ENCODE measurements at regions not wholly inside any gene's neighbourhood (a gene's known extent, or its start where the extent isn't known, plus 50 kb on each side); places are given as distances from the start of the nearest gene placed in this dataset.

DNA sequence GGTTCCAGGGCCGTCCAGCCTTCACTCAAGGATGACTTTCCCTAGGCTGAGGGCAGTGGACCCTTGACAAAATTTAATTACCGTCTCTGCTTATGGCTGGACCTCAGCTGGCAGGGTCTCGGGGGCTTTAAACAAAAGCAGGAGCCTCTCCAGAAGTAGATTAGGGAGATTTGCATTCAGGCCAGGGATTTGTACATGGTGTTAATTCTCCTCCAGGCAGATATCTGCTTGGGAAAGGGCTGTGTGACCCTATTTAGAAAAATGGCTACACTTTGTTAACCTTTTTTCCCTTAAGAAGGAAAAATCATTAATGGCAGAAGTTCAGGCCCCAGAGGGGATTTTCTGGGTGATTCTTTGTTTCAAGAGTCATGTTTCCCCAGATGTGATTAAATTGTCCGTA lies 329.1 kb upstream of the C2CD4B start:
- Mint-ChIP-seq H3K4me3 (no peak overlapping the region), H3K4me1 (ENCODE audit: low read depth) (no peaks in the 10 kb centered on the region), H3K36me3 (ENCODE audit: low read depth) (no peaks in the 10 kb centered on the region), H3K9me3 (no peaks in the 10 kb centered on the region), H3K27ac (no peak overlapping the region), H3K27me3 (peaks cover 4% of the 10 kb centered on the region)
- DNase-seq, result no peak

DNA sequence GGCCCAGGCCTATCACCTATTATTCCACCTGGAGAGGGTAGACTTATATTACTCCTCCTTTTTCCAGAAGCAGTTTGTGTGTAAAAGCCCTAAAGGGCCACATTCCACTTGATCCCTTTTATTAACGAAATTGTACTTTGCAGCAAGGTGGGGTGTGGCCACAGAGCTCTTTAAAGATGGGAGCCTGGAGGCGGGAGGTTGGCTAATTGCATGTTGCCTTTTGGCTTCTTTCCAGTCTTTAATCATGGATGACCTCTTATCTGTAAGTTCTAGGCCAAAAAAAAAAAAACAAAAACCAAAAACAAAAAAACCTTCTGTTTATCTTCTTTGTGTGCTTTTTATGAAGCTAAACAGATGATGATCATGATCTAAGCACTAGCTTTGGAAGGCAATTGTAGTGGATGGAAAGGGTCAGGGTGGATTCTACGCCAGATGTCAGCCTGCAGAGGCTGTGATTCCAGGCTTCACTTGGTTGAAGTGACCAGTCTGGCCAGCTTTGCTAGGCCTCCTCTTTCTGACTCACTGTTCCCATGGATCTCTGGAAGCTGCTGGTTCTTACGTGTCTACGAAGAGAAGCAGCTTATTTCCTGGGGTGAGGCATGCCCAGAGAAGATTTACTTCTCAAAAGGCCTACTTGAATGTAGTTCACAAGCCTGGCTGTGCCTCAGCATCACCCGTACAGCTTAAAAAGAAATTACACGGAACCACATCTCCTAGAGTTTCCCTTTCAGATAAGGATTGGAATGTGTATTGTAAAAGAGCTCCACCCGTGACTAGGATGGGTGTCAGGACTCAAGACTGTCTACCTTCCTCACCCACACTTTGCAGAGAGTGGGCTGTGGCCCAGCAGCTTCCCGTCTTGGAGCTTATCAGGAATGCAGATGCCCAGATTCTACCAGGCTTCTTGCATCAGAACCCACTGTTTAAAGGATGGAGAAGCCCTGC lies 330.9 kb upstream of the C2CD4B start:
- Mint-ChIP-seq H3K27me3 (no peaks in the 10 kb centered on the region), H3K4me1 (ENCODE audit: low read depth) (no peaks in the 10 kb centered on the region)

DNA sequence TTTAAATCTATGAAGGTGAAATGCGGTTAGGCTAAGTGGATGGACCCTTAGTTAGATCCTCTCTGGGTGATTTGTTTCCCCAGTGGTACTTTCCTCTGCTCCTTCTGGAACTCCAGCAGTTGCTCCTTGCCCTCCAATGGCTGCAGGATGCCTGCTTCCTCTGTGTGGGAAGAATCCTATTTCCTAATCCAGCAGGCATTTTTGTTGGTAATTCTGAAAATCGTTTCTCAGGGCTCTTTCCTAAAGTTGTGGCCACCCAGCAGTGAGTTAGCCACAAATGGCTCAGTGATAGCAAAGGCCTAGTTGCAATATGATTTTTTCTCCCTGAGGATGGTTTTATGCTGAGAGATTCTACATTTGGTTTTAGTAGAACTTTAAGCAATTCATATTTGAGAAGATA lies 332.3 kb upstream of the C2CD4B start:
- Mint-ChIP-seq H3K27ac (no peak overlapping the region), H3K4me1 (ENCODE audit: low read depth) (no peaks in the 10 kb centered on the region), H3K9me3 (no peaks in the 10 kb centered on the region), H3K4me3 (no peak overlapping the region), H3K27me3 (no peaks in the 10 kb centered on the region), H3K36me3 (ENCODE audit: low read depth) (no peaks in the 10 kb centered on the region)
- no peak for DNase-seq

More for the DNA sequence above, 330.9 kb upstream of the C2CD4B start:
- H3K4me3 Mint-ChIP-seq, result no peak overlapping the region
- no peak for DNase-seq
- no peak overlapping the region for H3K27ac Mint-ChIP-seq
- H3K9me3 Mint-ChIP-seq, result no peaks in the 10 kb centered on the region
- no peaks in the 10 kb centered on the region for H3K36me3 Mint-ChIP-seq (ENCODE audit: low read depth)

DNA sequence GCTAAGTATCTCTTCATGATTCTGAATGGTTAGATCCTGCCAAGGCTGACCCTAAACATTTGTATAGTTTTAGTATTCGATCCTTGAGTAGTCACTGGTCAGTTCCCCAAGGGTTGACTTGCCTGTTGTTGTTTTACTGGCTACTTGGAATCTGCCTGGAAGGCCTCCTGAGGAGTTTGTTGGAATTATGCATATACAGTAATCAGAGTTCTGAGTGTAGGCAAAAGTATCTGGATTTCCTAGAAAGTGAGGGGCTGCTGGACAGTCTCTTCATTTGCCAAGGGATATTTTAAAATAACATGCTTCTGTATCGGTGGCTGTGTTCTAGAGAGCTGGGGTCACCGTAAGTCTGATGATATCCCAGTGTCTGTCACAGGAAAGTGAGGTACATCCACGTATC lies 333.2 kb upstream of the C2CD4B start:
- H3K4me3 Mint-ChIP-seq, result no peak overlapping the region
- no peak for DNase-seq
- no peaks in the 10 kb centered on the region for H3K9me3 Mint-ChIP-seq
- no peaks in the 10 kb centered on the region for H3K27me3 Mint-ChIP-seq
- no peak overlapping the region for H3K27ac Mint-ChIP-seq
- no peaks in the 10 kb centered on the region for H3K36me3 Mint-ChIP-seq (ENCODE audit: low read depth)
- H3K4me1 Mint-ChIP-seq (ENCODE audit: low read depth), result no peaks in the 10 kb centered on the region

DNA sequence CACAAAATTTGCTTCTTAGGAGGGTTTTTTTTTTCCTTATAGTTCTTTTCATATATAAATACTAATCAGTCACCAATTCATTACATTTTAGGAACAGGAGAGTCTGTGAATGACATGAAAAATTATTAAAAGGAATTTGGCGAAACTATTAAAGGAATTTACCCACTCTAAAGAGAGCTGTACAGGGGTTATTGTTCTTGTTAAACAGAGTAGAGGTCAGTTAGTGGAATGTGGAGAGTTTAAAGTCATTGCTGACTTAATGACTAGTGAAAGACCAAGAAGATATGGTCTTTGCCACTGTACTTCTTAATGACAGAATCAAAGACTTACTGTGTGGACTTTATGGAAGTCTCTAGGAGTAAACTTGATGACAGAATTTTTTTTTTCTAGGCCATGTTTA lies 333.6 kb upstream of the C2CD4B start:
- DNase-seq, result no peak
- Mint-ChIP-seq H3K4me1 (ENCODE audit: low read depth) (no peaks in the 10 kb centered on the region), H3K27me3 (no peaks in the 10 kb centered on the region), H3K36me3 (ENCODE audit: low read depth) (no peaks in the 10 kb centered on the region), H3K9me3 (no peaks in the 10 kb centered on the region), H3K27ac (no peak overlapping the region), H3K4me3 (no peak overlapping the region)

DNA sequence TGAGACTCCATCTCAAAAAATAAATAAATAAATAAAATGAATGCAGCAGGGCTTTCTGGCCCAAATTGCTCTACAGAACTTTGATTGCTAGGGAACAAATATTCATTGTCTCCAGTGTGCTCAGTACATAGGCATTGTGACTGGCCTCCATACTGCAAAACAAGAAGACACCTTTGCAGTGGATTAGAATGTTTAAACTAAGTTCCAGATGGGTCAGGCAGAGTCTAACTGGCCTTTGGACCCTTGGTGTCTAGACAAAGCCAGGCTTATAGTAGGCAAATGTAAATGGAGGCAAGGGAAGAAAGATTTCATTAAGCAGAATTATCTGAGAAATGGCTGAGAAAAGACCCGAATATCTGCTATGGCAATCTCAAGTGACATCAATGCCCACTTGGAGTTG lies 335.2 kb upstream of the C2CD4B start:
- no peaks in the 10 kb centered on the region for H3K9me3 Mint-ChIP-seq
- H3K36me3 Mint-ChIP-seq (ENCODE audit: low read depth), result no peaks in the 10 kb centered on the region
- H3K27me3 Mint-ChIP-seq, result no peaks in the 10 kb centered on the region
- no peaks in the 10 kb centered on the region for H3K4me1 Mint-ChIP-seq (ENCODE audit: low read depth)
- DNase-seq, result no peak
- no peak overlapping the region for H3K4me3 Mint-ChIP-seq
- H3K27ac Mint-ChIP-seq, result no peak overlapping the region

DNA sequence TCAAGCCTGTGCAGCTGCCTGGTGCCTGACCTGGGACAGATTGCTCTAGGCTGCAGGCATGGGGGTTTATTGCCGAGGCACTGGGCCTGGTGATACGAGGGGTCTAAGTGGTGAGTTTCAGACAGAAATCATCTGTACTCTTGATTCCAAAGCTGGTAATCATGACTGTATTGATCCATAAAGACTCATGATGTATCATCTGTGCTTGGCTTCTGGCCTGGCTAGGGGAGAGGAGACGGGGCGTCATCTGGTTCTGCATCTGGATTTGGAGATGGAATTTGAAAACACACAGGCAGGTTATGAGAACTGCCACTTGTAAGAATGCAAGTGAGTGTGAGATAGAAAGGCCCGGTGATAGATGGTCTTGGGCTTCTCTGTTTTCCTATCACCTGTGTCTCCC lies 337.4 kb upstream of the C2CD4B start:
- Mint-ChIP-seq H3K4me3 (no peak overlapping the region), H3K36me3 (ENCODE audit: low read depth) (no peaks in the 10 kb centered on the region), H3K27ac (no peak overlapping the region), H3K4me1 (ENCODE audit: low read depth) (no peaks in the 10 kb centered on the region), H3K9me3 (no peaks in the 10 kb centered on the region), H3K27me3 (peaks cover 6% of the 10 kb centered on the region)
- DNase-seq, result no peak

DNA sequence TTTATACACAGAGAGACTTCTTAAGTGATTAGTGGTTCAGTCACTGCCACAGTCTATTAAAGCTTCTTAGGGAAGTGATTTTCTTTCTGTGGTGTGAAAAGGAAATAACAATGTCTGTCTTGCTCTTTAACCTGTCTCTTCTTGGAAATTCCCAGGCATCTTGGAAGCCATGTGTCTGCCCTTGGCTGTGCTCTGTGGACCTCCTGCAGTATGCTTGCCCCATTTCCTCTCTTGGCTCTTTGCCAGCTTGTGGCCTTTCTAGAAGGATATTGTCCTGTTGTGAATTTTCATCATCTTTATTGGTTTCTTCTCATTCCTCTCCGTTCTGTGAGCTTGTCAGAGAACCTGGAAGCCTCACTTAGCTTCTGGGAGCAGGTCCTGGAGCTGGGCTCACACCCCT lies 338.4 kb upstream of the C2CD4B start:
- Mint-ChIP-seq H3K4me3 (no peak overlapping the region), H3K27ac (no peak overlapping the region), H3K4me1 (ENCODE audit: low read depth) (no peaks in the 10 kb centered on the region), H3K27me3 (peaks cover 8% of the 10 kb centered on the region), H3K36me3 (ENCODE audit: low read depth) (no peaks in the 10 kb centered on the region), H3K9me3 (no peaks in the 10 kb centered on the region)
- no peak for DNase-seq

DNA sequence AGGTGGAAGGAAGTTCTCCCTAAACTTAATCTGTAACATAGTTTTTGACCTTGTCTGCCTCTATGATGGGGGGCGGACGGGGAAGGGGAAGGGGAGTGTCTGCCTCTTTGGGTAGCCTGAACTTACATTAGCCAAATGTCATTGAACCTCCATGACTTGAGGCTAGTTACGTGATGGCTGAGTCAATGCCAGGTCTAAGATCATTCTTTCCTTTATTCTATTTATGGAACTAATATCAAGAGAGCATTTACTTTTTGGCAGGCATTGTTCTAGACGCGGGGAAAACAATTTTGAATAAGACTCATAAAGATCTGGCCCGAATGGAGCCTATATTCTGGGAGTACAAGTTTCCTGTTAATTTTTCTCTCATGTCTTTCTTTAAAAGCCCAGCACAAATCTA lies 340.7 kb upstream of the C2CD4B start:
- peaks cover 14% of the 10 kb centered on the region for H3K27me3 Mint-ChIP-seq
- H3K9me3 Mint-ChIP-seq, result no peaks in the 10 kb centered on the region
- H3K4me1 Mint-ChIP-seq (ENCODE audit: low read depth), result no peaks in the 10 kb centered on the region
- H3K27ac Mint-ChIP-seq, result no peak overlapping the region
- no peak for DNase-seq
- H3K36me3 Mint-ChIP-seq (ENCODE audit: low read depth), result no peaks in the 10 kb centered on the region
- no peak overlapping the region for H3K4me3 Mint-ChIP-seq

DNA sequence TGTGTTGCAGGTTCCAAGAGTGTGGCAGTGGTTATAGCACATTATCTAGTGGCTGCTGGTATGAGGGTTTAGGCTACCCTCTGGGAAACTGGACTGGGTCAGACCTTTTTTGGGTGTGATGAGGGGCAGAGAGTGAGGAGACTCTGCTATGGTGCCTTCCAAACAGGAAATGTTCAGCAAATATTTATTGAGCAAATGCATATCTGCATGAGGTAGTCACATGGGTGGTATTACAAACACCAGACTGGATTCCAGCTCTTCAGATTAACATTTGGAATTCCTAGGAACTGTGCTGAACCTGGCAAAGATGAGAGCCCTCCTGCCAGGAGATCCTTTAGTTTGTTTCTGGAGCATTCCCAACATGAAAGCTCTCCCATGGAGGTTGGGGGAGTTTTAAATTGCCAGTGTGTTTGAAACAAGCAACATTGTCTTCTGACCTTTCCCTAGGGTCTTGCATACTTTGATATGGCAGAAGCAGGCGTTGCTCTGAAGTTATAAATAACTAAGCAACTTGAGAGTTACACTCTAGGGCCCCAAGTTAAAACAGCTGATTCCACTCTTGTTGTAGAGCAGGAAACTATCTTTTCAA lies 341.2 kb upstream of the C2CD4B start:
- no peaks in the 10 kb centered on the region for H3K9me3 Mint-ChIP-seq
- no peaks in the 10 kb centered on the region for H3K4me1 Mint-ChIP-seq (ENCODE audit: low read depth)
- H3K27me3 Mint-ChIP-seq, result peaks cover 20% of the 10 kb centered on the region
- H3K36me3 Mint-ChIP-seq (ENCODE audit: low read depth), result no peaks in the 10 kb centered on the region
- no peak overlapping the region for H3K4me3 Mint-ChIP-seq
- H3K27ac Mint-ChIP-seq, result no peak overlapping the region
- no peak for DNase-seq

DNA sequence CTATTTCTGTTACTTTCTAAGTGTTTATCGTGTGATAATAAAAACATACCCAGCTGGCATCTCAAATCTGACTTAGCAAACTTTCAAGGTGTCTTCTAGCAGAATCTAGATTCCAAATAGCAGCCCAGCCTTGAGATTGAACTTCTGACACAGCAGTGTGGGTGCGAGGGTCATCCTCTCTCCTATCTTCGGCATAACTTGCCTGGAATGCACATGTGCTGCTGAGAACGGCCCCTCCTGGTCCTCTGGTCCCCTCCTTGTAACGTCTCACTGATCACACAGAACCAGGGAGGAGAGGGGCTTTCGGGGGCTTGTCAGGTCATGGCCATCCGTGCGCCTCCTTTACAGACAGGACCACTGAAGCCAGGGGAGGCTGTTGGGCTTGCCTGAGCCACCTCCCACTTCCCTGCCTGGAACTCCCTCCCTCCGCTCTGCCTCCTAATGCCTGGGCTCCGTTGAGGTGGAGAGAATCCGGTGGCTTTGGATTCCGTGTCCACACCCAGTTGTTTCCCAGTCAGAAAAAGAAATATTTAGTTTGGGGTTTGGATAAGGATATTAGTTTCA lies 344.4 kb upstream of the C2CD4B start:
- Mint-ChIP-seq H3K4me1 (ENCODE audit: low read depth) (no peaks in the 10 kb centered on the region), H3K27me3 (peaks cover 37% of the 10 kb centered on the region), H3K36me3 (ENCODE audit: low read depth) (no peaks in the 10 kb centered on the region), H3K27ac (no peak overlapping the region), H3K9me3 (no peaks in the 10 kb centered on the region), H3K4me3 (no peak overlapping the region)
- DNase-seq, result no peak

DNA sequence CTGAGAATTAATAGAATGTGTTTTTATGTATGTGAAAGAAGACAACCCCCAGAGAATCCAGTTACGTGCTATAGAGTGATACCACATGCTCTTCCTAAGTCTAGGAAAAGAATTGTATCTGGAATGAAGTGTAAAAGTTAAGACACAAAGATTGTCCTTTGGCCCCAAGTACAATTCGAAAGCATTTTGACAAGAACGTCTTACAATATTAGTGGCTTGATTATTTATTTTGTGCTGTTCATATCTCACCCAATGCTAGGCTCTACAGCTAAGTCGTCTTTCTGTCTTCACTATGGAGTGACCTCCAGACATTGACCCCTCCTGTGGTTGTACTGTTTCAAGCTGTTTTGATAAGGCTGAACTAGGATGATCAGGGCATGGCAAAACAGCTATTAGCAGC lies 345.7 kb upstream of the C2CD4B start:
- H3K27ac Mint-ChIP-seq, result no peak overlapping the region
- DNase-seq, result no peak
- no peak overlapping the region for H3K4me3 Mint-ChIP-seq
- H3K36me3 Mint-ChIP-seq (ENCODE audit: low read depth), result no peaks in the 10 kb centered on the region
- no peaks in the 10 kb centered on the region for H3K4me1 Mint-ChIP-seq (ENCODE audit: low read depth)
- H3K27me3 Mint-ChIP-seq, result peaks cover 40% of the 10 kb centered on the region
- H3K9me3 Mint-ChIP-seq, result no peaks in the 10 kb centered on the region

DNA sequence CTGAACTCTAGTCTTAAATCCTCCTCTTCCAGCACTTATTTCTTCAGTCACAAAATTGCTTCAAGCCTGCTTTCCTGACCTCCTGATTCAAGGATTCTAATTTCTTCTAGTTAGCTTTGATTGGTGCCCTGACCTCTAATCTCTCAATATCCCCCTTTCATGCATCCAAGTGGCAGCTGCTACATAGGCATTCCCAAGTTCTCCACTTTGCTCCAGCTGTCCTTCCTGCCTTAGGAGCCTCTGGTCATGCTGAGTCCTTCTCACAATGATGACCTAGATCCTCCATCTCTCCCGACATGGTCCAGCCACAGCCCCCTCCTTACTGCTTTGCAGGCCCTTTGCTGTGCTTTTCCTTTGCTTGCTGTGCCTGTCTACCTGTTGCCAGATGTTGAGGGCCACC lies 347.8 kb upstream of the C2CD4B start:
- Mint-ChIP-seq H3K4me1 (ENCODE audit: low read depth) (no peaks in the 10 kb centered on the region), H3K27me3 (peaks cover 46% of the 10 kb centered on the region), H3K36me3 (ENCODE audit: low read depth) (no peaks in the 10 kb centered on the region), H3K4me3 (no peak overlapping the region), H3K27ac (no peak overlapping the region), H3K9me3 (no peaks in the 10 kb centered on the region)
- DNase-seq, result no peak

DNA sequence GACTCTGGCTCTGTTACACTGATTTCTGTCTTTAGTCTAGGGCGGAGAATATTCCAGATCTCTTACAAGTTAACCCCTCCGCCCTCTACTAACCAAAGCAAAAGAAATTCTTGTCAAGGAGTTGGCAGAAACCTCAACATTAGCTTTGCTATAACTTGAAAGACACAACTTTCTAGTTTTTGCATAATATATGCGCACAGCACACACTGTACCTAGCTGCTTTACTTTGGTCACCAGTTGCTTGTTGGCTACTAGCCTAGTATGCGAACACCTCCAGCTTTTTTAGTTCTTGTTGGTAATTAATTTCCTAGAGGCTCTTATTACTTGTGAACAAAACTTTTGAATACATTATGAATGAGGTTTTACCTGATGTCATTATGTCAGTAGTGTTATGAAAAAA lies 348.8 kb upstream of the C2CD4B start:
- Mint-ChIP-seq H3K36me3 (ENCODE audit: low read depth) (no peaks in the 10 kb centered on the region), H3K9me3 (no peaks in the 10 kb centered on the region), H3K4me3 (no peak overlapping the region), H3K4me1 (ENCODE audit: low read depth) (no peaks in the 10 kb centered on the region), H3K27me3 (peaks cover 54% of the 10 kb centered on the region), H3K27ac (no peak overlapping the region)
- no peak for DNase-seq

DNA sequence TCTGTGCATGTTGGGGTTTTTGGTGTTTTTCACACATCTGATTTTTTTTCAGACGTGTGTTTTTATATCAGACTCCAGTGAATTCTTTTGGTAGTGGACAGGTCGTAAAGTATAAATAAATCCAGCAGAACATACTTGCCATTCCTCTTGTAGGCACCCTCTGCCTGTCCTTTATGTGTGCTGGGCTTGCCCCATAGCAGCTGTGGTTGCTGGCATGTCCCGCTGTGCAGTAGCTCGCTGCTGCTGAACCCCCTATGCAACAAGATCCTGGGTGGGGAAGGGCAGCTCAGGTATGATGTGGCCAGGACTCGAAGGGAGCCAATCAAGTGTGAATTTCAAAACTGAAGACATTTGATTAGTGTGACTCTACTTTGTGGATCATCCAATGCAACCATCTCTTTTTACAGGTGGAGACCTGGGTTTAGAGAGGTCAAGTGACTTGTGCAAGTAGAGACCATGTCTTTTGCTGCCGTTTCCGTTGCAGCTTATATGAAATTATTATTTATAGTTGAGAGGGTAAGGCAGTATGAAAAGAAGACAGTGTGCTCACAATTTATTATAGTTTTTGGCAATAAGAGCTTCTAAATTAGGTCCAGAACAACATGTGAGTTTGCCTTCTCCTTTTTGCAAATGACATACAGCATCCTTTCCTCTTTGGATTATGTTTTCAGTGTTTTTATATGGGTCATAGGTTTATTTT lies 350.8 kb upstream of the C2CD4B start:
- H3K9me3 Mint-ChIP-seq, result no peaks in the 10 kb centered on the region
- no peaks in the 10 kb centered on the region for H3K36me3 Mint-ChIP-seq (ENCODE audit: low read depth)
- no peak overlapping the region for H3K4me3 Mint-ChIP-seq
- H3K27ac Mint-ChIP-seq, result no peak overlapping the region
- peaks cover 60% of the 10 kb centered on the region for H3K27me3 Mint-ChIP-seq
- peaks cover 11% of the 10 kb centered on the region for H3K4me1 Mint-ChIP-seq (ENCODE audit: low read depth)
- no peak for DNase-seq

Data from activated T-cell treated with anti-CD3 and anti-CD28 coated beads, Interleukin-2, amount 50 U/mL, for 24 hours (primary cell).